ENCODE measurements at regions not wholly inside any gene's neighbourhood (a gene's known extent, or its start where the extent isn't known, plus 50 kb on each side); places are given as distances from the start of the nearest gene placed in this dataset.

DNA sequence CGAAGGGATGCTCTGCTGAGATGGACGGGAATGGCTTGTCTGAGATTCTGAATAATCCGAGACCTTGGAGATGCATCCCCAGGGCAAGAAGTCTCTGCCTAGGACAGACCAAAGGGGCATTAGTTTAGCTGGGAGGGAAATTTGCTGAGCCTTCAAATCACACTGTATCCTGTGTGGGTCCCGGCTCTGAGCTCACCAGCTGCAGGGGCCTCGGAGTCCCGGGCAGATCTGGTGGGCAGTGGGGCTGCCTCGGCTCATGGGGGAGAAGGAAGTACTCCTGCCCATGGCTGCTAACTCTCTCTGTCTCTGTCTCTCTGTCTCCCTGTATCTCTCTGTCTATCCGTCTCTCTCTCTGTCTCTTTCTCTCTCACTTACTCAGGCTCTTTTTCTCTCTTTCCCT is 522.4 kb downstream of the TBC1D22A start:
- no peak for DNase-seq (ENCODE audit: low spot score)

DNA sequence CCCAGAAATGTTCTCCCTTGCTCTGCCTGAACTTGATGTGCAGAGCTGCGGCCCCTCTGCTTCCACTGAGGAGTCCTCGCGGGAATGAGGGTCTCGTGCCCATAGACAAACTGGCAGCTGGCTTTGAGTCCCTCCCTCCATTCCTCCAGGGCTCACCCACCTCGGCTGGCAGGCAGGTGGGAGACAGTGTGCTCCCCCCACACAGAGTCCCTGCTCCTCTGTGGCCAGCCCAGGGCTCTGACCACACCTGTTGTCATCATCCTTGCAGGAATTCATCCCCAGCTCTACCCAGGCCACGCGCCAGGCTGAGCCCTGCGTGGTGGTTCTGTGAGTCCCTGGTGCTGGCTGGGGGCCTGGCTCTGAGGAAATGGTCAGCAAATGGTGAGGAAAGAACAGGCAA is 521.9 kb downstream of the TBC1D22A start:
- no peak for DNase-seq (ENCODE audit: low spot score)

DNA sequence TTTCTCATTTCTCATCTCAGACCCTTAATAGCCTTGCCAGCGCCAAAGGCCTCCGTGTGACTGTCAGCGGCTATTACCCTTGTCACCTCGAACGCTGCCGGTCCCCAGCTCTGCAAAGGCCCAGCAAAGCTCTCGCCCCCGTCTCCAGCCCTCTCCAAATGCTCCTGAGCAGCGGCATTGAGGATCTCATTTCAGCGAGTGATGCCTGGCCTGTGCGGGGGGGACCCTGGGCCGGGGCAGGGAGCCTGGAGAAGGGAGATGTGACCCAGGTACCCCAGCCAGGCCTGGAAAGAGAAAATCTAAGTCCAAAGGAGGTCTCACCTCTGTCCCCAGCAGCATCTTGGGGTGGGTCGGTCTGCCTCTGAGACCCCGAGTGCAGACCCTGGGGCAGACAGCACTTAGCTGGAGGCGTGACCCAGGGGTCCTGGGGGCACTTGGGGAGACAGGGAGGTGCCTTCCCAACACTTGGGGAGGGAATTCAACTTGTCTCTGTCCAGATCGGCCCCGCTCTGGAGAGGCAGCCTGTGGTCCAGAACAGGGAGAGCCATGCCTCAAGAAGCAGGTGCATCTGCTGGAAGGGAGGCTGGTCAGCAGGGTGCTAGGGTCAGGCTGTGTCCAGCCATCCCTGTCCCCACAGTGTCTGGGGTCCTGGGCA is 521.3 kb downstream of the TBC1D22A start:
- no peak for DNase-seq (ENCODE audit: low spot score)

DNA sequence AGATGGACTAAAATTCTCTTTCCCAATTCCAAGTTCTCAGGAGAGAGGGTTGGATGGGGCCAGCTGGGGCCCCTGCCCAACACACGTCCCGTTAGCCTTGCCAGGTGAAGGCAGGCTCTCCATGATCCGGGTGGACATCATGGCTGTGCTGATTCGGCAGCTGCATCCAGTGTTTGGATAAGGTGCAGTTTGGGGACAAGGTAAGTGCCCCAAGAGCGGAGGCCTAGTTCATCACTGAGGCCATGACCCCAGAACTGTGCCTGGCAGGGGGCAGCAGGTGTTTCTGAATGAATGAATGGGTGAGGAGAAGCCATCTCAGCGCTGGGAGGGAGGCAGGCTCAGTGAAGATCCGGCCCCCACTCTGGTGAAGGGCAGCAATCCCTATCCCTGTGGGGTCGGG is 520.4 kb downstream of the TBC1D22A start:
- DNase-seq (ENCODE audit: low spot score), result no peak

DNA sequence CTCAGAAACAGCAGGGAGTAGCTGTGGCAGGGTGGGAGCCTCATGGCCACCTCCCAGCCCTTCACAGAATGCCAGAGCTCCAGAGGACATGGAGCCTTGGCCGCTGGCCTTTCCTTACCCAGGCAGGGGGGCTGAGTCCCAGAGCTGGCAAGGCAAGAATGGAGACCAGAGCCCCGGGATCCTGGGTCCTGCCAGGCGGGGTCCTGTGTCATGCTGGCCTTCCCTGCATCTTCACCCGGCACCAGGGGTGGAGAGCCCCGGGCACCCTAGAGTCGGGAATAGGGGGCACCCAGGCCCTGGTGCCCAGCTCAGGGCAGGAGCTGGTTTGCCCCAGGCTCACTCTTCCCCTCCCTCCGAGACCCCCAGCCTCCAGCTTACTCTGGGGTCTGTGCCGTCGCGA is 519.9 kb downstream of the TBC1D22A start:
- no peak for DNase-seq (ENCODE audit: low spot score)

DNA sequence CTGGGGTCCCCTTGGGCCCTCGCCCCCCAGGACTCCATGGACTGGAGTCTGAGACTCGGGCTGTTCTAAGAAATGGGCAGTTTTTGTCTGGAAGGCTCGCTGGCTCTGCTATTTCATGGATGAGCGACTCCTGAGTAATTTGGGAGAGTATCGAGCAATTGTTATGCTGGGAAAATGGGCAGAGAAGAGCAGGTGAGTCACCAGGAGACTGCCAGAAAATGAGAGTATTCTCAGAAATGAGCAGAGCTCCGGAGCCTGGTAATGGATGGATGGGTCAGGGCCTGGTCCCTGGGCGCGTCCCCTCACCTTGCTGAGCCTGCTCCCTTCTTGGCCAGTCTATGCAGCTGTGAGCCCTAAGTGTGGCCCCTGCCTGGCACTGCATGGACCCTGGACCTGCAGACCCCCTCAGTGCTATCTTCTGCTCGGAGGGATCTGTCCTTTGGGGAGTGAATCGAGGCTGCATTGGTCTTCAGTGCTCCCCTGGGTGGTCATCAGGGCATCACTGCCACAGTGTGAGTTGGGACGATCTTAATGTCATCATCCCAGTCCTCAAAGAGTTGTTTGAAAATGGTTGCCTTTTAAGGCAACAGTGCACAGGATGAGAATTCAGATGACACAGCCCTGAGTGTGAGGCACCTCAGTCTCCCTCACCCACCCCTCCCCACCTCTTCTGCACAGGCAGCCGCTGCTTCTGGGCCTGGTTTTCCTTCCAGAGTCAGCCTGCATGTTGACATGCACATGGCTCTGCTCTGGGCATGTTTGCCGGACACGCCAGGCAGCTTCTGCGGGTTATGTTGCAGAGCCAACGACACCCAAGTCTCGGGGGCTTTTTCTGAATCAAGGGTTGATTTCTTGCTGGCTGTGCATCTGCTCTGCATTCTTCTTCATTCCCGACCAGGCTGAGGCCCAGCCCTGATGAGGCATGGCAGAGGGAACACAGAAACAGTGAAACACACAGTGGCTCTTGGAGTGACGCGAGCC is 519.0 kb downstream of the TBC1D22A start:
- no peak for DNase-seq (ENCODE audit: low spot score)

DNA sequence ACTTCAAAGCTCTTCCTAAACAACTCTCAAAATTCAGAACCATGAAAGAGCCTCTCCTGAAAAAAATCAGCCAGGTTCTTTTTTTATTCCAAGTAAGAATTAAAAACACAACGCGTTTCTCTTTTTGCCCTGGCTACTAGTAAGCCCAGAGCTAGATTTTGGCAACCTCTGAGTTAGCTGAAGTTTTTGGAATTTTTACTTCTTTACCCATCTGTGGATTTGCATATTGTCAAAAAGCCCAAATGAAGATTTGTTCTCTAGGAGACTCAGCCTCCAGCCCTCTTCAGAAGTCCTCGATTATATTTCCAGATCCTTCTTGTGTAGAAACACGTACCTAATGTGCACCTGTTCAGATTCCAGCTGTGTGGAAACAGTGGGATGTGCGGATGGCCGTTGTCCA is 517.9 kb downstream of the TBC1D22A start:
- DNase-seq (ENCODE audit: low spot score), result no peak

DNA sequence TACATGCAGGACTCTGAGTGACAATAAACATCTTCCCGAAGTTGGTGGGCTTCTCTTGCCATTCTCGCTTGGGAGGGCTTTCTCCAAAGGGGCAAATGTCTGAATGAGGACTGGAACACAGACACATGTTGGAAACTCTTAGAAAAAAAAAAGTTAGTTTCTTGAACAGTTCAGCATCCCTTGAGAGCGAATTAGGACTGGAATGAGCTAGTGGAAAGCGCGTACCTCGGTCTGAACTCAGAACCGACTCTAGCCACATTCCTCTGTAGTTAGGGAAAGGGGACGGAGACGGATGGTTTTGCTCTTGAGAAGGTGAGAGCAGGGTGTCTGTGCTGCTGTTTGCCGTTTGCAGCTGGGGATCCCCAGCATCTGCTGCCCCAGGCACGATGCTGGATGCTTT is 517.3 kb downstream of the TBC1D22A start:
- DNase-seq (ENCODE audit: low spot score), result no peak

DNA sequence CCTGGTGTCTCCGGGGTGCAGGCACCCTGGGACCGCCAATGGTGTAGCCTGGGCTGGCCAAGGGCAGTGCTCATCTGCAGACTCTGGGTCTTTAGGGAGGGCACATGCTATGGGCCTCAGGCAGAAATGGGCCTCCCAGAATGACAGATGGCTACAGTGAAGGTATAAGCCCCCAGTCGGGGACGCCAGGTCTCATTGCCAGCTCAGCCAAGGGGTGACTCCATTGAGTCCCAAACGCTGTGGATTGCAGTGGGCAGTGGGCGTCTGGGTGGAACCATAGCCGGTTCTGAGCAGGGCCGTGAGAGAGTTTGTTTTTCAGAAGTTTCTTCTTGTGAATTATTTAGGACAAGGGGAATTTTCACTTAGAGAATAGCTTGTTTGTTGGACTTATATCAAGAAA is 516.9 kb downstream of the TBC1D22A start:
- DNase-seq (ENCODE audit: low spot score), result no peak

DNA sequence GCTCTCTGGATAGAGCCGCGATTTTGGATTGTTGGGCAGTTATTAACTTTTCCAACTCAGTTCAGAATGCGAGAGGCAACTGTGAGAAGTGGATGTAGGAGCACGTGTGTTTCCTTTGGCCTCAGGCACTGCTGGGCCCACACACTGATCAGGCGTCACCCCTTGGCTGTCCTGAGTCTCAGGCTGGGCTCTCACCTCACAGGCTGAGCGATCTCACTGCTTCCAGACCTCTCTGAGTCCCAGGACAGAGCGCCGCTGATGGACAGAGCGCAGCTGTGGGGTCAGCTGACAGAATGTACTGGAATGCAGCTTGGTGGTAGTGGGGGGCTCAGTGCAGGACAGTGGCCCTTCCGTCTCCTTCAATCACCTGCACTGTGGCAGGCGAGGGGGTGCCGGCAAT is 516.2 kb downstream of the TBC1D22A start:
- DNase-seq (ENCODE audit: low spot score), result no peak

DNA sequence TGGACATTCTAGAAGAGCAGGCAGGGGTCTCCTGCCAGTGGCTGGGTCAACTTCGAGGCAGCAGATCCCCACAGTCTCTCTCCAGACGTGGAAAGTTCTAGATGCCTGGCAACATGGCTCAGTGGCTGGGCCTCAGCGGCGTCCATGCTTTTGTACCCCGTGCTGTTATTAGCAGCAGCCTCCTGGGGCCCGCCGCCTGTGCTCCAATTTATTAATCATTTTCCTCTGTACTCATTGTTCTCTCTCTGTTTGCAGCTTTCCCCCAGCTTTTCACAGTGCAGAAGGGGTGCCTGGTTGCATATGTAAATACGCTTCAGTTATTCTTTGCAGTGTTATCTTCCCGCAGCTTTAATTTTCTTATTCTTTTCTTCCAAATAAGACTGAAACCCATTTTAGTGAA is 515.1 kb downstream of the TBC1D22A start:
- no peak for DNase-seq (ENCODE audit: low spot score)

DNA sequence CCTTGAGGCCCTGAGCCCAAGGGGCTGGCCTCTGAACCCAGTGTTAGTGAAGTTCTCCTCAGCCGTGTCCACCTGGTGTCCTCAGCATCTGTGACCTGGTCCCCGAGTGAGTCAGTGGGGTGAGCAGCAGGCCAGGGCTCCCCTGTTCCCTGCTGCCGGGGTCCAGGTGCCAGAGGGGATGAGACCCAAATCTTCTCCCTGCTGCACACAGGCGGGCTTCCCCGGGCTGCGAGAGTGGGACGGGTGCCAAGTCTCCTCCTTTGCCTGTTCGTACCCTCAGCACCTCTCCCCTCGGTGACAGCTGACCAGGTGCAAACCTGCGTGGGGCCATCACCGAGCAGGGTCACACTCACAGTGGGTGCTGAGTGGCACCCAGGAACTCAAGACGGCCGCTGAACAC is 514.5 kb downstream of the TBC1D22A start:
- DNase-seq (ENCODE audit: low spot score), result no peak

DNA sequence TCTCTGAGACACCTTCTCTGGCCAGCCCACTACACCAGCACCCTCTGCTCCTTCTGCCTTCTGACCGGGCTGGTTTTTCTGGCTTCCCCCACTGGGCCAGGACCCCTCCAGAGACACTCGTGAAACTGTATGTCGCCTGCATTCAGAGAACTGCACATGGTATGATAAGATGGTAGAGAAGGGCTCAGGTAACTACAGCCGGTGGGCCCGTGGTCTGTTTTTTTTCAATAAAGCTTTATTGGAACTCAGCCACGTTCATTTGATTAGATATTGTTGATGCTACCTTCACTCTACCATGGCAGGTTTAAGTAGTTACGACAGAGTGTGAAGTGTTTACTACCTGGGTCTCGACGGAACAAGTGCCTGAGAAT is 514.0 kb downstream of the TBC1D22A start:
- no peak for DNase-seq (ENCODE audit: low spot score)

DNA sequence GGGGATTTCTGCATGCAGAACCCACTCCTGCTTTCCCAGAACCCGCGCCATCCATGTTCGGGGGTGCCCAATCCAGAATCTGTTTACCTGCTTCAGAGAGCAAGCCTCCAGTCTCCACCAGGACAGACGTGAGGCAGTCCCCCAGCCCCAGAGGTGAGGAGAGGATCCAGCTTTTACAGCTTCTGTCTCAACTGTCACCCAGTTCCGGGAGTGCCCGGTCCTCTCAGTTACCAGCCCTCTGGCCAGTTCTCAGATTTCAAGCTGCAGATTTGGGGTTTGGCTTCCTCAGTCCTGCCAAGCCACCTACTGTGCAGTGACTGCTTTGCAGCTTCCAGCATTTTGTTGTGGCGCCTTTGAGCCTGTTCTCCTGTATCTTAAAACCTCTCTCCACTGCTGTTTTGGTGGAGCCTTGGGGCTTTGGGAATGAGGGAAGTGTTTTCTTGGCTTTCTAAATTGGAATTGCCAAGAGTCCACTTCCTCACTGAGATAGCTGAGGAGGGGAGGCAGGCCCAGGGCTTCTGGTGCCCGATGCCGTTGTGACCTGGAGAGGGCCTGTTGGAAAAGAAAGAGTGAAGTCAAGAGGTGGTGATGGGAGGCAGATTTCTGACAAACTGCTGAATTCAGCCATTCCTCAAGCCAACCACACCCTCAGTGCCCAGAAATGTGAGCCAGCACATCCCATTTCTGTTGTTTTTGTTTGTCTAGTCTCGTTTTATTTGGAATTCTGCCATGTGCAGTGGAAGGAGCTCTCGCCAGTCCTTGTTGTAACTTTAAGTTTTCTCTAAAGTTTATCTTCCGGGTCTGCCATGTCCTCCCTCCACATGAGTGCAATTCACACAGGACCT is 513.4 kb downstream of the TBC1D22A start:
- DNase-seq (ENCODE audit: low spot score), result no peak

DNA sequence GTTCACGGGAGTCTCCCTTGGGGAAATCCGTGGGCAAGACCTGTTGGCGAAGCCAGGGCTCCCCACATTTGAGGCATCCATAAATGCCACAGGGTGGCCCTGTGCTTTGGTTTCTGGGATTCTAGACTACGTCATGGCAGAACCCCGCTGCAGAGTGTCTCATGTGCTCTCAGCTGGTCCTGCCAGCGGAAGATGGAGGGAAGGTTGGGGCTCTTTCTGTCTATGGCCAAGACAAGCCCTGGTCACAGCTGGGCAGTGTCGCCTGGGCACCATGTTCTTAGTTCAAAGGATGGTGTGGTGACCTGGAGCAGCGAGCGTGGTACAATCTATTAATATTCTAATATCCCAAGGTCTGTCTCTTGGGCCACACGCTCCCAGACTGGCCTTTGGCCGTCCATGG is 511.7 kb downstream of the TBC1D22A start:
- no peak for DNase-seq (ENCODE audit: low spot score)

DNA sequence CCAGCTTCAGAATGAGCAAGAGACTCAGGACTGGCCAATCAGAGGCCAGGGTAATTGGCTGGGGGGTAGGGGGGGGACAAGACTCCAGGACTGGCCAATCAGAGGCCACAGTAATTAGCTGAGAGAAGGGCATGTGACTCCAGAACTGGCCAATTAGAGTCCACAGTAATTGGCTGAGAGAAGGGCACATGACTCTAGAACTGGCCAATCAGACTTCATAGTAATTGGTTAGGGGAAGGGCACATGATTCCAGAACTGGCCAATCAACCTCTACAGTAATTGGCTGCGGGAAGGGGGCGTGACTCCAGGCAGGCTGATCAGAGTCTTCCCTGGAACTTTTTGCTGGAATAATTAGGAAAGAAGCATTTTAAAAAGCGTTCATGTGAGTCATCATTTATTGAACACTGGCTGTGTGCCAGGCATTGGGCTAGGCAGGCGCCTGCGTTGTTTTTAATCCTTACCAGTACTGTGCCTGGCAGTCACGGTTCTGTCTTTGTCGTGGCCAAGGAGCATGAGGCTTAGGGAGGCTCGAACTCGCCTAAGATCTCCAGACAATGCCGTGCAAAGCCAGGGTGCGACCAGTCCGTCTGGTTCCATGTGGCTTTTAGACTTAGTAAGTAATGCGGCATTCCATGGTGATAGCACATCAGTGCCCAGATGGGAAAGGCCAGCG is 508.1 kb downstream of the TBC1D22A start:
- no peak for DNase-seq (ENCODE audit: low spot score)

DNA sequence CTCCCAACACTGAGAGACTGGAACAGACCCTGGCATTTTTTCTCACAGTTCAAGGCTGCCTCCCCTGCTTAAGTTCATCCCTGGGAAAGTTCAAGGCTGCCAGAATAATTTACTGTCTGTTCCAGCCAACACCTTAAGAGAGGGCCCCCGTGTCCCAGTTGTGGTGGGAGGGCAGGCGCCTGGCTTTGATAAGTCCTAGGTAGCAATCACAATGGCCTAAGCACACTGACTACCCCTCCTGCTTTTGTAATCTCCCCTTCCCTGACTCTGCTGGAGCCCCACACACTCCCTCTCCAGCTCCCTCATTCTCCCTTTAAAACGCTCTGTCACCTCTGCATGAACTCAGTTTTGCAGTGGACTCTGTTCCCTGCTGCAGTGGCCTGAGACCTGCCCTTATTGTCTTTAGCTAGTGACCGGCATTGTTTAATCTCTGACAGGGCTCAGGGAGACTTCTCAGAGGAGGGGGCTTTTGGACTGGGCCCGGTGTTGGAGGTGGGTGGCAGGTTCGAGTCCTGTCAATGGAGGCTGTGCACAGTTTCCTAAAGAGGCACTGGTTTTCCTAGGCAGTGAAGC is 507.2 kb downstream of the TBC1D22A start:
- DNase-seq (ENCODE audit: low spot score), result no peak

DNA sequence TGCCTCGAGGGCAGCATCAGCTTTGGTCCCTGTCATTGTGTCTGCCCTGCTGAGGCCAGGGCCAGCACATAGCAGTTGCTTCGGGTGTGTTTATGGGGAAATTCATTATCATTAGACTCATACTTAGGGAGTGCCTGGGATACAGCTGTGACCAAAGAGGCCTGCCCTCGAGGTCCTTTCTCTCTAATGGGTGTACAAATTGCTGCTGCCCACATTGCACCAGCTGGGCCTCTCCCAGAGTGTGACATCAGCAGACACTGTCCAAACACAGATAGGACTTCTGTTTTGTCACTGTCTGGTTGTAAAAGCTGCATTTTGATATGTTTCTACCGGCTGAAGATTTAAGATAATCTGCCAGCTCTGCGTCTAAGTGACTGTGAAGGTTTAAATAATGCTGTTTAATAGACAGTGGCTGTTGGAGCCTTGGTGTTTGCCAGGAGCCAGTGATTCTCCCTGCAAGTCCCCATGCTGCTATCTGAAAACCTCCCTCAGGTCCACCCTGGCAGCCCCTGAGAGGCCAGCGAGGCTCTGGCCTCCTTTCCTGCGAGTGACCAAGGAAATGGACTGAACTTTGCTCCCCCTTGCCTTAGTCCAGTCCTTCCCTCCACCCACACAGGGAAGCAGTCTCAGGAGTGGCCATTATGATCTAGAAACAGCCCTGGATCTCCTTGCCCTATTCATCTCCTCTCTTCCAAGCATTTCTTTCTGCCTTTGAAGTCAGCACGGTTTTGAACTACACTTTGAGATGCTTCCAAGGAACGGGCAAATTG is 505.2 kb downstream of the TBC1D22A start:
- DNase-seq (ENCODE audit: low spot score), result no peak

DNA sequence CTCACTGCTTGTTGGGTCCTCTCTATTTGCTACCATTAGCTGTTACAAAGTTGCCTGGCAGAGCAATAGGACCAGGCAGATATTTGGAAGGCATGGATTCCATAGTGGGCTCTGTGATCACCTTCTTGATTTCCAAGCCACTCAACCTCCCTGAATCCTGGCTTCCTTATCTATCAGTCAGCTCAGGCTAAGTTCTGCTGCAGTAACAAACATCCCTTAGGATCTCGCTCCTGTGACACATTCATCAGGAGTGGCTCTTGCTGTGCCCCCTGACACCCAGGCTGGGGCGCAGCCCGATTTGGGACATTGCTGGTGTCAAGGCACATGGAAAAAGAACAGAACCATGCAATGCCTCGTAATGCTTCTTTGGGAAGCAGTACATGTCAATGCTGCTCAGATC is 503.9 kb downstream of the TBC1D22A start:
- DNase-seq (ENCODE audit: low spot score), result no peak

DNA sequence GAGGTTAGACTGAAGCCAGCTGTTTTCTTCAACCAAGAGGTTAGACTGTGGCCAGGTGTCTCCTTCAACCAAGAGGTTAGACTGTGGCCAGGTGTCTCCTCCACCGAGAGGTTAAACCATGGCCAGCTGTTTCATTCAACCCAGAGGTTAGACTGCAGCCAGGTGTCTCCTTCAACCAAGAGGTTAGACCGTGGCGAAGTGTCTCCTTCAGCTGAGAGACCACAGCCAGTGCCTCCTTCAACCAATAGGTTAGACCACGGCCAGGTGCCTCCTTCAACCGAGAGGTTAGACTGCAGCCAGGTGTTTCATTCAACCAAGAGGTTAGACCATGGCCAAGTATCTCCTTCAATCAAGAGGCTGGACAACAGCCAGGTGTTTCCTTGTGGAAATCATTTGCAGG is 498.1 kb downstream of the TBC1D22A start:
- no peak for DNase-seq (ENCODE audit: low spot score)

DNA sequence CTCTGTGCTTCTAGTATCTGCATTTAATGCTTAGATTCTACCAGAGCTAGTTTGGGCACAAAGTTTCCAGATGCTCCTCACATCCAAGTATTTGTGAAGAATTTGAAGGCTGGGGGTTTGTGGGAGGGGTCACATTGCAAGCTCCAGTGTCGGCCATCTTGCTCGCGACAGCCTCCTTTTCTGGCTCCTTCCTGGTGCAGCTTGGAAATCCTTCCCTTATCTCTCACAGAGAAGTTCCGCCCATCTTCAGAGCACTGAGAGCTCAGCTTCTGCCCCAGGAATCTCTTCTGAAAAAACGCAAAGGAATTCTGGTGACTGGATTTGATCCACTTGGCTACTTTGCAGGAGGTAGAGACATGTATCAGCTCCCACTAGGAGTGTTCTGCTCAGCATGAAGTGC is 497.5 kb downstream of the TBC1D22A start:
- DNase-seq (ENCODE audit: low spot score), result no peak
